ENCODE measurements at regions not wholly inside any gene's neighbourhood (a gene's known extent, or its start where the extent isn't known, plus 50 kb on each side); places are given as distances from the start of the nearest gene placed in this dataset.
A peak's percentile ranks its signal among the peaks of the same experiment; 100 is the strongest.

- DNase-seq (ENCODE audit: low spot score in 2 of 2), result no peak
- Mint-ChIP-seq H3K27me3 (no peaks in the 10 kb centered on the region), H3K9me3 (no peaks in the 10 kb centered on the region), H3K36me3 (no peaks in the 10 kb centered on the region), H3K4me1 (no peaks in the 10 kb centered on the region), H3K4me3 (no peak overlapping the region), H3K27ac (no peak overlapping the region)
- no peak for ATAC-seq (ENCODE audit: low read depth)
Measured at GRCh38 chr7:13189668-13190067, 502.2 kb downstream of the ARL4A start.

- H3K27ac Mint-ChIP-seq, result no peak overlapping the region
- no peaks in the 10 kb centered on the region for H3K4me1 Mint-ChIP-seq
- no peaks in the 10 kb centered on the region for H3K27me3 Mint-ChIP-seq
- no peaks in the 10 kb centered on the region for H3K9me3 Mint-ChIP-seq
- H3K36me3 Mint-ChIP-seq, result no peaks in the 10 kb centered on the region
- no peak for ATAC-seq (ENCODE audit: low read depth)
- no peak for DNase-seq (ENCODE audit: low spot score in 2 of 2)
- no peak overlapping the region for H3K4me3 Mint-ChIP-seq
Measured at GRCh38 chr7:13197501-13197900, 510.1 kb downstream of the ARL4A start.

GRCh38 chr7:13198036-13198435, 510.6 kb downstream of the ARL4A start:
- Mint-ChIP-seq H3K36me3 (no peaks in the 10 kb centered on the region), H3K27ac (no peak overlapping the region), H3K4me3 (no peak overlapping the region), H3K9me3 (no peaks in the 10 kb centered on the region), H3K27me3 (no peaks in the 10 kb centered on the region), H3K4me1 (no peaks in the 10 kb centered on the region)
- ATAC-seq (ENCODE audit: low read depth), result no peak
- no peak for DNase-seq (ENCODE audit: low spot score in 2 of 2)

- Mint-ChIP-seq H3K36me3 (no peaks in the 10 kb centered on the region), H3K27me3 (no peaks in the 10 kb centered on the region), H3K9me3 (no peaks in the 10 kb centered on the region), H3K27ac (no peak overlapping the region), H3K4me3 (no peak overlapping the region), H3K4me1 (no peaks in the 10 kb centered on the region)
- no peak for DNase-seq (ENCODE audit: low spot score in 2 of 2)
- no peak for ATAC-seq (ENCODE audit: low read depth)
Measured at GRCh38 chr7:13198727-13199126, 511.3 kb downstream of the ARL4A start.

GRCh38 chr7:13201628-13202027, 514.2 kb downstream of the ARL4A start:
- H3K27me3 Mint-ChIP-seq, result no peaks in the 10 kb centered on the region
- no peak overlapping the region for H3K4me3 Mint-ChIP-seq
- H3K36me3 Mint-ChIP-seq, result no peaks in the 10 kb centered on the region
- no peaks in the 10 kb centered on the region for H3K9me3 Mint-ChIP-seq
- no peak overlapping the region for H3K27ac Mint-ChIP-seq
- no peaks in the 10 kb centered on the region for H3K4me1 Mint-ChIP-seq
- no peak for DNase-seq (ENCODE audit: low spot score in 2 of 2)
- ATAC-seq (ENCODE audit: low read depth), result peak; percentile 51

GRCh38 chr7:13217768-13218167, 530.3 kb downstream of the ARL4A start:
- no peak overlapping the region for H3K27ac Mint-ChIP-seq
- ATAC-seq (ENCODE audit: low read depth), result no peak
- H3K9me3 Mint-ChIP-seq, result no peaks in the 10 kb centered on the region
- H3K36me3 Mint-ChIP-seq, result no peaks in the 10 kb centered on the region
- DNase-seq (ENCODE audit: low spot score in 2 of 2), result no peak
- no peaks in the 10 kb centered on the region for H3K4me1 Mint-ChIP-seq
- H3K27me3 Mint-ChIP-seq, result peaks cover 1% of the 10 kb centered on the region
- no peak overlapping the region for H3K4me3 Mint-ChIP-seq

GRCh38 chr7:13225068-13225467, 537.6 kb downstream of the ARL4A start:
- no peak overlapping the region for H3K27ac Mint-ChIP-seq
- no peak for DNase-seq (ENCODE audit: low spot score in 2 of 2)
- ATAC-seq (ENCODE audit: low read depth), result no peak
- no peak overlapping the region for H3K4me3 Mint-ChIP-seq
- no peaks in the 10 kb centered on the region for H3K36me3 Mint-ChIP-seq
- H3K27me3 Mint-ChIP-seq, result no peaks in the 10 kb centered on the region
- H3K9me3 Mint-ChIP-seq, result no peaks in the 10 kb centered on the region
- no peaks in the 10 kb centered on the region for H3K4me1 Mint-ChIP-seq

GRCh38 chr7:13226385-13226784, 539.0 kb downstream of the ARL4A start:
- no peaks in the 10 kb centered on the region for H3K27me3 Mint-ChIP-seq
- no peak overlapping the region for H3K4me3 Mint-ChIP-seq
- no peaks in the 10 kb centered on the region for H3K36me3 Mint-ChIP-seq
- DNase-seq (ENCODE audit: low spot score in 2 of 2) (no peak), ATAC-seq (ENCODE audit: low read depth) (no peak)
- H3K4me1 Mint-ChIP-seq, result no peaks in the 10 kb centered on the region
- H3K27ac Mint-ChIP-seq, result no peak overlapping the region
- no peaks in the 10 kb centered on the region for H3K9me3 Mint-ChIP-seq

GRCh38 chr7:13231216-13231615, 543.8 kb downstream of the ARL4A start:
- Mint-ChIP-seq H3K27me3 (no peaks in the 10 kb centered on the region), H3K4me1 (no peaks in the 10 kb centered on the region), H3K36me3 (no peaks in the 10 kb centered on the region), H3K9me3 (no peaks in the 10 kb centered on the region), H3K27ac (no peak overlapping the region), H3K4me3 (no peak overlapping the region)
- DNase-seq (ENCODE audit: low spot score in 2 of 2) (no peak), ATAC-seq (ENCODE audit: low read depth) (no peak)

GRCh38 chr7:13235436-13235835, 548.0 kb downstream of the ARL4A start:
- Mint-ChIP-seq H3K4me3 (no peak overlapping the region), H3K9me3 (no peaks in the 10 kb centered on the region), H3K36me3 (no peaks in the 10 kb centered on the region), H3K4me1 (no peaks in the 10 kb centered on the region), H3K27me3 (no peaks in the 10 kb centered on the region), H3K27ac (no peak overlapping the region)
- ATAC-seq (ENCODE audit: low read depth) (no peak), DNase-seq (ENCODE audit: low spot score in 2 of 2) (no peak)

GRCh38 chr7:13236026-13236425, 548.6 kb downstream of the ARL4A start:
- Mint-ChIP-seq H3K9me3 (no peaks in the 10 kb centered on the region), H3K27ac (no peak overlapping the region), H3K4me3 (no peak overlapping the region), H3K27me3 (no peaks in the 10 kb centered on the region), H3K36me3 (no peaks in the 10 kb centered on the region), H3K4me1 (no peaks in the 10 kb centered on the region)
- no peak for DNase-seq (ENCODE audit: low spot score in 2 of 2)
- ATAC-seq (ENCODE audit: low read depth), result no peak

- Mint-ChIP-seq H3K27me3 (no peaks in the 10 kb centered on the region), H3K4me1 (no peaks in the 10 kb centered on the region), H3K36me3 (no peaks in the 10 kb centered on the region), H3K9me3 (no peaks in the 10 kb centered on the region), H3K27ac (no peak overlapping the region), H3K4me3 (no peak overlapping the region)
- no peak for ATAC-seq (ENCODE audit: low read depth)
- DNase-seq (ENCODE audit: low spot score in 2 of 2), result no peak
Measured at GRCh38 chr7:13240349-13240748, 552.9 kb downstream of the ARL4A start.

GRCh38 chr7:13241416-13241815, 554.0 kb downstream of the ARL4A start:
- H3K4me1 Mint-ChIP-seq, result no peaks in the 10 kb centered on the region
- no peaks in the 10 kb centered on the region for H3K27me3 Mint-ChIP-seq
- H3K4me3 Mint-ChIP-seq, result no peak overlapping the region
- no peak overlapping the region for H3K27ac Mint-ChIP-seq
- DNase-seq (ENCODE audit: low spot score in 2 of 2) (no peak), ATAC-seq (ENCODE audit: low read depth) (no peak)
- no peaks in the 10 kb centered on the region for H3K9me3 Mint-ChIP-seq
- no peaks in the 10 kb centered on the region for H3K36me3 Mint-ChIP-seq

- DNase-seq (ENCODE audit: low spot score in 2 of 2) (no peak), ATAC-seq (ENCODE audit: low read depth) (no peak)
Measured at GRCh38 chr7:13257661-13258060, 570.2 kb downstream of the ARL4A start.

GRCh38 chr7:13258386-13258785, 571.0 kb downstream of the ARL4A start:
- H3K36me3 Mint-ChIP-seq, result no peaks in the 10 kb centered on the region
- DNase-seq (ENCODE audit: low spot score in 2 of 2) (no peak), ATAC-seq (ENCODE audit: low read depth) (no peak)
- no peak overlapping the region for H3K4me3 Mint-ChIP-seq
- H3K9me3 Mint-ChIP-seq, result no peaks in the 10 kb centered on the region
- H3K27me3 Mint-ChIP-seq, result no peaks in the 10 kb centered on the region
- H3K27ac Mint-ChIP-seq, result no peak overlapping the region
- H3K4me1 Mint-ChIP-seq, result no peaks in the 10 kb centered on the region

More at GRCh38 chr7:13257661-13258060, 570.2 kb downstream of the ARL4A start:
- Mint-ChIP-seq H3K27ac (no peak overlapping the region), H3K9me3 (no peaks in the 10 kb centered on the region), H3K27me3 (no peaks in the 10 kb centered on the region), H3K4me1 (no peaks in the 10 kb centered on the region), H3K4me3 (no peak overlapping the region), H3K36me3 (no peaks in the 10 kb centered on the region)

GRCh38 chr7:13259930-13260329, 572.5 kb downstream of the ARL4A start:
- no peaks in the 10 kb centered on the region for H3K4me1 Mint-ChIP-seq
- H3K9me3 Mint-ChIP-seq, result no peaks in the 10 kb centered on the region
- ATAC-seq (ENCODE audit: low read depth), result no peak

More at GRCh38 chr7:13259930-13260329, 572.5 kb downstream of the ARL4A start:
- no peak for DNase-seq (ENCODE audit: low spot score in 2 of 2)
- Mint-ChIP-seq H3K27me3 (peaks cover 4% of the 10 kb centered on the region), H3K36me3 (no peaks in the 10 kb centered on the region), H3K27ac (no peak overlapping the region), H3K4me3 (no peak overlapping the region)

All from memory B cell (primary cell).